ENCODE measurements at regions not wholly inside any gene's neighbourhood (a gene's known extent, or its start where the extent isn't known, plus 50 kb on each side); places are given as distances from the start of the nearest gene placed in this dataset.
"Not testable (repeated sequence)": the region's sequence is repeated elsewhere in the genome, so short reads cannot be mapped to it uniquely, and the experiment has no call there.

DNA sequence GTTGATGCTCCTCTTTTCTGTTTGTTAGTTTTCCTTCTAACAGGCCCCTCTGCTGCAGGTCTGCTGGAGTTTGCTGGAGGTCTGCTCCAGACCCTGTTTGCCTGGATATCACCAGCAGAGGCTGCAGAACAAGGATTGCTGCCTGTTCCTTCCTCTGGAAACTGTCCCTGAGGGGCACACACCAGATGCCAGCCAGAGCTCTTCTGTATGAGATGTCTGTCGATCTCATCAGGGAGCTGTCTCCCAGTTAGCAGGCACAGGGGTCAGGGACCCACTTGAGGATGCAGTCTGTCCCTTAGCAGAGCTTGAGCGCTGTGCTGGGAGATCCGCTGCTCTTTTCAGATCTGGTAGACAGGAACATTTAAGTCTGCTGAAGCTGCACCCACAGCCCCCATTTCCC is 422.3 kb upstream of the SYNCRIP start:
- TF ChIP-seq, protein P1, sequence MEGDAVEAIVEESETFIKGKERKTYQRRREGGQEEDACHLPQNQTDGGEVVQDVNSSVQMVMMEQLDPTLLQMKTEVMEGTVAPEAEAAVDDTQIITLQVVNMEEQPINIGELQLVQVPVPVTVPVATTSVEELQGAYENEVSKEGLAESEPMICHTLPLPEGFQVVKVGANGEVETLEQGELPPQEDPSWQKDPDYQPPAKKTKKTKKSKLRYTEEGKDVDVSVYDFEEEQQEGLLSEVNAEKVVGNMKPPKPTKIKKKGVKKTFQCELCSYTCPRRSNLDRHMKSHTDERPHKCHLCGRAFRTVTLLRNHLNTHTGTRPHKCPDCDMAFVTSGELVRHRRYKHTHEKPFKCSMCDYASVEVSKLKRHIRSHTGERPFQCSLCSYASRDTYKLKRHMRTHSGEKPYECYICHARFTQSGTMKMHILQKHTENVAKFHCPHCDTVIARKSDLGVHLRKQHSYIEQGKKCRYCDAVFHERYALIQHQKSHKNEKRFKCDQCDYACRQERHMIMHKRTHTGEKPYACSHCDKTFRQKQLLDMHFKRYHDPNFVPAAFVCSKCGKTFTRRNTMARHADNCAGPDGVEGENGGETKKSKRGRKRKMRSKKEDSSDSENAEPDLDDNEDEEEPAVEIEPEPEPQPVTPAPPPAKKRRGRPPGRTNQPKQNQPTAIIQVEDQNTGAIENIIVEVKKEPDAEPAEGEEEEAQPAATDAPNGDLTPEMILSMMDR (IDR thresholded peaks at IDR 0.05), result not testable (repeated sequence)
- not testable (repeated sequence) for TF ChIP-seq POLR2A (IDR thresholded peaks at IDR 0.05)
